GM19455 (cell line): ENCODE measurements at regions not wholly inside any gene's neighbourhood (a gene's known extent, or its start where the extent isn't known, plus 50 kb on each side); places are given as distances from the start of the nearest gene placed in this dataset.
A peak's percentile ranks its signal among the peaks of the same experiment; 100 is the strongest.
"Not testable (repeated sequence)": the region's sequence is repeated elsewhere in the genome, so short reads cannot be mapped to it uniquely, and the experiment has no call there.

Source experiments
- ATAC-seq: cut with Tn5 transposase; IDR thresholded peaks from one replicate; pipeline ENCODE4 v1.9.1; 2021; ENCODE audit not compliant: unreplicated experiment

DNA sequence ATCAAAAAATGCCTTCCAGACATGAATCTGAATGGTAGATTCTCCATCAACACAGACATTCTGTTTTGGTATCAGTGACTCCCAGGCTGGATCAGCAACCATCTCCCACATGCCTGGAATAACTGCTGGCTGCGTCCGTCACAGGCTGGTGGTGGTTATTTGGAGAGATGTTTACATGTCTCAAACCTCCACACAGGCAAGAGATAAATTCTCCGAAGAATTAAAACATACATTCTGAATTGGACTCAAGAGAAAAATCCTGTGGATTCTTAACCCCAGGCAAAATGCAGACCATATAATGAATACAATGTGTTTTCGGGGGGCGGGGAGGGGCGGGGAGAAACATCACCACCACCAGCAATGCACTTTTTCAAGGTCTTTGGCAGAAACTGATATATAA, 108.2 kb downstream of the THBS2 start:
- ATAC-seq = no peak

DNA sequence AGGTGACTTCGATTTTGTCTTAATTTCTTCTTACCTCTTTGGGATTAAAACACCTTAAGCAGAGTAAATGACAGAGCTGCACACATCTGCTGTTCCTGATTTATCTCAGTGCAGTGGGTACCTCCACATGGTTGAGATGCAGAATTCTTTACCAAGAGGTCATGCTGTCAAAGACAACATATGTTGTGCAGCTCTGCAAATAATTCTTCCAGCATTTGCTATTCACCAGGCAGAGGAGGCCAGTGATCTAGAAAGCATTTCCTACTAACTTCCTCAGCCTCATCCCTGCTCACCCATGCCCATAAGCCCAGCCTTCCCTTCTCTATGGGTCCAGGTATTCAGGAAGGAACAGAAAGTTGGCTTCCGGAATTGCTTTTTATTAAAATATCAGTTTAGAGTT, 109.3 kb downstream of the THBS2 start:
- no peak for ATAC-seq

- ATAC-seq = no peak
Observed at GRCh38 chr6:169142538-169142844, 111.2 kb downstream of the THBS2 start.

GRCh38 chr6:169141671-169142537, 111.7 kb downstream of the THBS2 start:
- ATAC-seq = no peak

GRCh38 chr6:169140986-169141495, 112.6 kb downstream of the THBS2 start:
- no peak for ATAC-seq

DNA sequence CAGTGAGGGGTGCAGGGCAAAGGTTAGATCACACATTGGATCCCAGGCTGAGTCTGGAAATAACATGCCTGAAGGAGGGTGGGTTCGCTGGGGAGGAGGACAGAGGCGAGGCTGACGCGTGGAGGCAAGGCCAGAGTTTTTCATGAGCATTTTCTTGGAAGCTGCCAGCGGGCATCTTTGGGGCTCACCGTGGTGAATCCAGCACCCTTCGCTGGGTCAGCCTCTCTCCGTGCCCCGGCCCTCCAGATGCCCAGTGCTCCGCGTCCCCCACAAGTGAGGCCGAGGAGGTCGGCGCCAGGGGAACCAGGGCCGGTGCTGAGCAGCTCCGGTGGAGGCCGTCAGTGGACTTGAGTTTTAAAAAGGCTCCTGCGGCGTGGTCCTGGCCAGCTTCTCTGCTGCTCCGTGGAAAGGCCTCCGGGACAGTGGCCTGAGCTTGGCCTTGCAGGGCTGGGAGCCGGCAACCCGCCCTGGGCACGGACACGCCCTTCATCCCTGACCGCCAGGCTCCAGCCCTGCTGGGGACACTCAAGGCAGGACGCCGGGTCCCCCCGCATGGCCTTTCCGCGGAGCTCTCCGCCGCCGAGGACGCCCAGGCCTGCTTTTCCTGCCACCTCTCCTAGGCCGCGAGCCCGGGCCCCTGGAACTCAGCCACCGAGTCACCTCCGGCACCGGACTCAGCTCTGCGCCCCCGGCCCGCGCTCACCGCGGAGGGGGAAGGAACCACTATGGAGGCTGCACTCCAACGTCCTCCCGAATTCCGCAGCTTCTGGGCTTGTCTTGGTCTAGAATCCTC, 114.3 kb downstream of the THBS2 start:
- no peak for ATAC-seq

DNA sequence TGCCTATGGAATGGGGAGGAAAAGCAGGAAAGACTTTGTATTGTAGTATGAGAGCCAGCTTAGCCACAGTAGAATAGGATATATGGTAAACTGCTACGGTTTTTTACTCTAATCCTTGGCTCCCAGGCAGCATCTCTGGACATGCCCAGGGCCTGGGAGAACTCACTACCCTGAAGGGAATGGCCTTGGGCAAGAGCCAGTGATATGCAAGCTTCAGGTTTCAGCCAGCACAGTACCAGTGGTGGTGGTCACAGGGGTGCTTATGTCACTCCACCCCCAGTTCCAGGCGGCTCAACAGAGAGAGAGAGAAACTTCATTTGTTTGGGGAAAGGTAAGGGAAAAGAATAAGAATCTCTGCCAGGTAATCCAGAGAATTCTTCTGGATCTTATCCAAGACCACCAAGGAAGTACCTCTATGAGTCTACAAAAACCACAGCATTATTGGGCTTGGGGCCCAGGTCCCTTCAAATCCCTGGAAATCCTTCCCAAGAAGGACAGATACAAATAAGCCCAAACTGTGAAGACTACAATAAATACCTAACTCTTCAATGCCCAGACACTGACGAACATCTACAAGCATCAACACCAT, 121.2 kb downstream of the THBS2 start:
- ATAC-seq = no peak

- no peak for ATAC-seq
Observed at GRCh38 chr6:169131390-169131789, 122.3 kb downstream of the THBS2 start.

GRCh38 chr6:169130113-169130512, 123.5 kb downstream of the THBS2 start:
- ATAC-seq = no peak

- no peak for ATAC-seq
Observed at GRCh38 chr6:169121013-169121412, 132.6 kb downstream of the THBS2 start.

GRCh38 chr6:169119669-169120068, 134.0 kb downstream of the THBS2 start:
- ATAC-seq = no peak

DNA sequence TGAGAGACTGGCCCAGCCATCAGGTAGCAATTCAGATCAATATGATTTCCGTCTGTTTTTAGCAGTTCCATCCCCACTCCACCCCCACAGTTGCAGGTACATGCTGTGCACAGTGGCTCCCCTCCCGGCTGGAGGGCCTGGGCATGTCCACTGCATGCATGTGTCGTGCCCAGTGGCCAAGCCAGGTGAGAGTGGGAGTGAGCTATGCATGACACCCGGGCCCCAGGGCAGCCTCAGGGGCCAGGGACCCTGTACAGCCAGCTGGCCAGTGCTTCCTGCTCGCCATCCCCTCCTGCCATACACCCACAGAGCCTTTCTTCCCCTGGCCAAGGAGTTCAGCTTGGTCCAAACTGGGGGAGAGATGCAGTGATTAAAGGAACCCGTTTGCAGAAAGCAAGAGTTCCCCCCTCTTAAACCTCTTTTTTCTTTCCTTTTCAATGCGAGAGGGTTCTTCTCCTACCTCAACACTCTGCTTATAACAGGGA, 135.3 kb downstream of the THBS2 start:
- no peak for ATAC-seq

GRCh38 chr6:169117663-169118062, 136.0 kb downstream of the THBS2 start:
- no peak for ATAC-seq

- no peak for ATAC-seq
Observed at GRCh38 chr6:169115632-169116031, 138.0 kb downstream of the THBS2 start.

GRCh38 chr6:169114632-169115031, 139.0 kb downstream of the THBS2 start:
- ATAC-seq = not testable (repeated sequence)

DNA sequence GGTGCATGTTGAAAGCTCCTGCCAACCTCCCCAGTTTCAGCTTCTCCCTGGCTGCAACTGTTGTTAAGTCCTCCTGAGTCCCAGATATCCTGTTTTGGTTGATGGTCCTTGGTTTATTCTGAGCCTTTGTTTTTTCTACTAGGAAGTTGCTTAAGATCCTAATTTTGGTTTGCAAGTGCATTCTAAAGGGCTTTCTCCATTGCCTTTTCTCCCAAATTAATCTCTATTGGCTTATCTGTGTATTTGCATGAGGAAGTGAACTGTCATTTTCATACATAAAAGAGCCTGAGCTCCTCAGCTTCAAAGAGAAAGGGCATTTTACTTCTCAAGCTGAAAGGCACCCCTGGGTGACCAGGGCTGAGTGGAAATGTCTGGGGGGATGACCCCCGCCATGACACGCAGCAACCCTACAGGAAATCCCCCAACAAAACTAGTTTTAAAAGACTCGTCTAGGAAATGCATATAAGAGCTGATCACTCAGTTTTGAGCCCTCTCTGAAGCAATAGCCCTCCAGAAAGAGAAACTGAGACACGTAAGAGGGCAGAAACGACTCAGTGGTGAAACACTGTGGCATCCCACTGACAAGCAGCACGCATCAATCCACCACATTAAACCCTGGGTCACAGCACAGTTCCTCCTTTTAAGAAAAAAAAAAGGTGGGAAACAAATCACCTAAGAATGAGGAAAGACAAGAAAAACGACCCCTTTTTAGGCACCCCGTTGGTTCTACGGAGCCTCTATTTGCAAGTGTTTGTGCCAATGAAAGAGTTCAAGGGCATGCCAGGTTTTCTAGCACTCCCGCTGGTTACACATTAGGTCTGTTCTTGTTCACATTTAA, 140.9 kb downstream of the THBS2 start:
- ATAC-seq = peak; percentile 78

GRCh38 chr6:169111203-169111602, 142.4 kb downstream of the THBS2 start:
- ATAC-seq = no peak

- no peak for ATAC-seq
Observed at GRCh38 chr6:169109411-169110220, 144.0 kb downstream of the THBS2 start.

DNA sequence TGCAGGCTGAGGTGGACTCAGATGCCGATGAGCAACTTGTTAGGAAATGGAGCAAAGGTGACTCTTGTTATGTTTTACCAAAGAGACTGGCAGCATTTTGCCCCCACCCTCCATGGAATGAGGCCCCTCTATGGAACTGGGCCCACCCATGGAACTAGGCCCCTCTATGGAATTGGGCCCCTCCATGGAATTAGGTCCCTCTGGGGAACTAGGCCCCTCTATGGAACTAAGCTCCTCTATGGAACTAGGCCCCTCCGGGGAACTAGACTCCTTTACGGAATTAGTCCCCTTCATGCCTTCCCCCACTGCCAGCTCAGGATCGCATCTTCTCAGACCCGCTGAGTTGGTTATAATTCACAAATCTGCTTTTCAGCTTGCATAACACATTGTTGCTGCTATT, 144.9 kb downstream of the THBS2 start:
- ATAC-seq = no peak

- ATAC-seq = no peak
Observed at GRCh38 chr6:169106176-169106575, 147.5 kb downstream of the THBS2 start.
